CD4-positive, alpha-beta memory T cell (primary cell): ENCODE measurements at regions not wholly inside any gene's neighbourhood (a gene's known extent, or its start where the extent isn't known, plus 50 kb on each side); places are given as distances from the start of the nearest gene placed in this dataset.

Source experiments
- CTCF ChIA-PET: fragments of 350-600 bp; sonication (Branson Sonifier 250); formaldehyde crosslinking; loops from one replicate; lab custom pipeline; 2021; ENCODE audit warnings: inconsistent platforms; ENCODE audit not compliant: partially characterized antibody; lab: Charles Lee
- POLR2A ChIA-PET: fragments of 350-600 bp; sonication (Branson Sonifier 250); formaldehyde crosslinking; loops from one replicate; lab custom pipeline; 2021; ENCODE audit not compliant: partially characterized antibody; lab: Charles Lee
- DNase-seq, 5 donors: peaks; one replicate each; pipeline versions ENCODE4 v3.0.0 to v3.0.0-alpha.2; 2020 to 2022; ENCODE audit warnings: mixed read lengths in 1 of 5
- H3K27ac ChIP-seq: one replicate; pipeline ENCODE4 v1.7.0; 2013; ENCODE audit warnings: low read depth, low read length
- H3K27me3 ChIP-seq: 2 replicates; pipeline ENCODE4 v1.7.0; 2013; ENCODE audit warnings: mild to moderate bottlenecking, low read length, moderate library complexity; ENCODE audit not compliant: insufficient read depth
- H3K36me3 ChIP-seq: 2 replicates; pipeline ENCODE4 v1.7.0; 2013; ENCODE audit warnings: mild to moderate bottlenecking, low read length, moderate library complexity; ENCODE audit not compliant: insufficient read depth
- H3K4me1 ChIP-seq: 2 replicates; pipeline ENCODE4 v1.7.0; 2013; ENCODE audit warnings: mild to moderate bottlenecking, low read length, moderate library complexity; ENCODE audit not compliant: insufficient read depth
- H3K4me3 ChIP-seq, 2 donors: one replicate each; pipeline ENCODE4 v1.7.0; 2013; ENCODE audit warnings: low read length in 2 of 2, mild to moderate bottlenecking in 1 of 2
- H3K9me3 ChIP-seq, 2 donors: one replicate each; pipeline ENCODE4 v1.7.0; 2013; ENCODE audit warnings: low read length in 2 of 2, control low read depth in 1 of 2; ENCODE audit not compliant: control insufficient read depth in 1 of 2
- H3K27ac Mint-ChIP-seq, 7 donors: one replicate each; pipeline ENCODE4 v1.8.0; 2020 to 2021; ENCODE audit warnings: mixed read lengths in 7 of 7, mild to moderate bottlenecking in 6 of 7, inconsistent platforms in 3 of 7, moderate library complexity in 3 of 7
- H3K27me3 Mint-ChIP-seq, 2 donors: one replicate each; pipeline ENCODE4 v1.8.0; 2020 to 2021; ENCODE audit warnings: mixed read lengths in 2 of 2
- H3K36me3 Mint-ChIP-seq, 2 donors: one replicate each; pipeline ENCODE4 v1.8.0; 2020 to 2021; ENCODE audit warnings: mixed read lengths in 2 of 2, inconsistent platforms in 1 of 2, mild to moderate bottlenecking in 1 of 2
- H3K4me1 Mint-ChIP-seq, 4 donors: one replicate each; pipeline ENCODE4 v1.8.0; 2020 to 2021; ENCODE audit warnings: mixed read lengths in 4 of 4, mild to moderate bottlenecking in 1 of 4
- H3K4me3 Mint-ChIP-seq, 8 donors: one replicate each; pipeline ENCODE4 v1.8.0; 2020 to 2021; ENCODE audit warnings: mixed read lengths in 8 of 8, mild to moderate bottlenecking in 7 of 8, moderate library complexity in 6 of 8, inconsistent platforms in 3 of 8
- H3K9me3 Mint-ChIP-seq, 8 donors: one replicate each; pipeline ENCODE4 v1.8.0; 2020 to 2021; ENCODE audit warnings: mixed read lengths in 8 of 8, mild to moderate bottlenecking in 5 of 8, inconsistent platforms in 3 of 8, moderate library complexity in 1 of 8
- intact Hi-C: fragments of 100-400 bp; cut with micrococcal nuclease; formaldehyde crosslinking; loops from one replicate; pipeline ENCODE4 v1.15.1; 2023

DNA sequence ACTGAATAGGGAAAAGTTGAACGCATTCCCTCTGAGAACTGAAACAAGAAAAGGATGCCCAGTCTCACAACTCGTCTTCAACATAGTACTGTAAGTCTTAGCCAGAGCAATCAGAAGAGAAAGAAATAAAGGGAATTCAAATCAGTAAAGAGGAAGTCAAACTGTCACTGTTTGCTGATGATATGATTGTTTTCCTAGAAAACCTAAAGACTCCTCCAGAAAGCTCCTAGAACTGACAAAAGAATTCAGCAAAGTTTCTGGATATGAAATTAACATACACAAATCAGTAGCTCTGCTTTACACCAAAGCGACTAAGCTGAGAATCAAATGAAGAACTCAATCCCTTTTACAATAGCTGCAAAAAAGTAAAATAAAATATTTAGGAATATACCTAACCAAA, 471.2 kb upstream of the CNTN5 start:
- H3K9me3 ChIP-seq: peaks cover 0 to 4% of the 10 kb centered on the region in 2 donors
- H3K27me3 ChIP-seq: no peaks in the 10 kb centered on the region
- no peak for DNase-seq
- ChIA-PET CTCF (no interaction called here), POLR2A (no interaction called here)
- H3K36me3 ChIP-seq: no peaks in the 10 kb centered on the region
- no peaks in the 10 kb centered on the region for H3K4me1 ChIP-seq
- H3K27me3 Mint-ChIP-seq: no peaks in the 10 kb centered on the region
- H3K4me3 Mint-ChIP-seq: no peak overlapping the region
- H3K4me3 ChIP-seq: no peak overlapping the region
- H3K27ac ChIP-seq: no peak overlapping the region
- intact Hi-C loops: no loop called here
- no peak overlapping the region for H3K27ac Mint-ChIP-seq
- no peaks in the 10 kb centered on the region for H3K4me1 Mint-ChIP-seq
- H3K36me3 Mint-ChIP-seq: no peaks in the 10 kb centered on the region
- peaks cover 6 to 31% (median 20%) of the 10 kb centered on the region in 8 donors for H3K9me3 Mint-ChIP-seq

DNA sequence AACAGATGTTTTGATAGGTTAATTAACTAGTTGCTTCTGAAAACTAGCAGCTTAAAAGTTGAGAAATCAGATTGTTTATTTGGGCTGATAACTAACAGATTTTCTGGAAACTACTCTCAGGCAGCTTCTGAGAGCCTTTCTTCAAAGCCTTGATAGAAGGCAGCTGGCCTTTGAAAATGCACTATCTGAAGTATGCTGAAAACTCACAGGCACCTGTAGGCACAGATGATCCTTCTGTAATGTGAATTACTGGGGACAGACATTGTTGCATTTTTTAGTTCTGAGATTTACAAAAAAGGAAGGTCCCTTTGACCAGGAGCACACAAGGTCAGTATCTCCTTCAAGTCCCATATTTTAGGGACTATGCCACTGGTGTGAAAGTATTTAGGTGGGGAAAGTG, 460.8 kb upstream of the CNTN5 start:
- Histone ChIP-seq H3K36me3 (no peaks in the 10 kb centered on the region), H3K9me3 (no peaks in the 10 kb centered on the region), H3K27me3 (no peaks in the 10 kb centered on the region), H3K4me1 (no peaks in the 10 kb centered on the region), H3K27ac (no peak overlapping the region), H3K4me3 (no peak overlapping the region)
- H3K9me3 Mint-ChIP-seq: peaks cover 0 to 12% (median 6%) of the 10 kb centered on the region in 8 donors
- no peaks in the 10 kb centered on the region for H3K36me3 Mint-ChIP-seq
- POLR2A ChIA-PET: no interaction called here
- H3K27me3 Mint-ChIP-seq: no peaks in the 10 kb centered on the region
- H3K4me3 Mint-ChIP-seq: no peak overlapping the region
- intact Hi-C loops: no loop called here
- DNase-seq: no peak
- H3K4me1 Mint-ChIP-seq: no peaks in the 10 kb centered on the region
- CTCF ChIA-PET: no interaction called here
- H3K27ac Mint-ChIP-seq: no peak overlapping the region

DNA sequence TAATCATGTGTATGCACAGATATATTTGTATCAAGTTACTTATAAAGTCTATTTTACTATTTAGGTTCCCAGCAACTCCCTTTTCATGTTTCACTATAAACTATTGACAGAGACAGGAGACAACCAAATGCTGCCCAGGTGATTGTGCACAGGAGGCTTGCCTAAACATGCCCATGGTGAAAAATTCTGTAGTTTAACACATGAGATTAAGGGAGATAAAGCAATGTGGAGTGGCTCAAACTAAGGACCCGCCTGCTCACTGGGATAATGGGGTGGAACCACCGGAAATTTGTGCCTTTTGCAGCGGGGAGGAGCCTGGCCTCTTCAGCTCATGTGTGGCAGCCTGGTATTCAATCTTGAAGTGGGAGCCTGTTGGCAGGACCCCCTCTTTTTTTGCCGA, 459.5 kb upstream of the CNTN5 start:
- Mint-ChIP-seq H3K27me3 (no peaks in the 10 kb centered on the region), H3K9me3 (peaks cover 0 to 12% (median 5%) of the 10 kb centered on the region in 8 donors), H3K4me3 (no peak overlapping the region), H3K36me3 (no peaks in the 10 kb centered on the region), H3K27ac (no peak overlapping the region), H3K4me1 (no peaks in the 10 kb centered on the region)
- no peak overlapping the region for H3K27ac ChIP-seq
- ChIA-PET POLR2A (no interaction called here), CTCF (no interaction called here)
- no peaks in the 10 kb centered on the region for H3K4me1 ChIP-seq
- H3K27me3 ChIP-seq: no peaks in the 10 kb centered on the region
- no peak overlapping the region for H3K4me3 ChIP-seq
- no peaks in the 10 kb centered on the region for H3K36me3 ChIP-seq
- H3K9me3 ChIP-seq: no peaks in the 10 kb centered on the region
- intact Hi-C loops: no loop called here
- DNase-seq: no peak

DNA sequence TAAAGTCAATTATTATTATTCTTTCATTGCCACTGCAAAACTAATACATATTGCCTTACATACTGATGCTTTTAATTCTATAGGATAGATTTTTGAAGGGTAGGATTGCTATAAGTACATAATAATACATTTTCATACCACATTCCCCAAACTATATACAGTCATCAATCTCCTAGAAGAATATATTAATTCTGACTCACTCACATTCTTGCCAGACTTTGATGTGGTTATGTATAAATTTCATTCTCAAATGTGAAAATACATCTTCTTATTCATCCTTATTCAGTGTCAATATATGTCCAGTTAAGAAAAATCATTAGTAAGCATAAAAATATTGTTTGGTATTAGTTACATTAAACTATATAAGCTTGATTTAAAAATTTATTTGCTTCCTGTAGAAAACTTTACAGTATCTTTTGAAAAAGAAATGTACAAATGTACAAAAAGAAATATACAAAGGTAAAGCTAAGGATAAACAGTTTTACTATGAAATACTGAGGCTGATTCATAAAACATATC, 458.8 kb upstream of the CNTN5 start:
- Histone ChIP-seq H3K36me3 (no peaks in the 10 kb centered on the region), H3K4me3 (no peak overlapping the region), H3K4me1 (no peaks in the 10 kb centered on the region), H3K27ac (no peak overlapping the region), H3K27me3 (no peaks in the 10 kb centered on the region), H3K9me3 (no peaks in the 10 kb centered on the region)
- peaks cover 0 to 19% (median 5%) of the 10 kb centered on the region in 8 donors for H3K9me3 Mint-ChIP-seq
- POLR2A ChIA-PET: no interaction called here
- H3K4me3 Mint-ChIP-seq: no peak overlapping the region
- no peaks in the 10 kb centered on the region for H3K27me3 Mint-ChIP-seq
- CTCF ChIA-PET: no interaction called here
- intact Hi-C loops: no loop called here
- H3K36me3 Mint-ChIP-seq: no peaks in the 10 kb centered on the region
- DNase-seq: no peak
- no peaks in the 10 kb centered on the region for H3K4me1 Mint-ChIP-seq
- no peak overlapping the region for H3K27ac Mint-ChIP-seq

DNA sequence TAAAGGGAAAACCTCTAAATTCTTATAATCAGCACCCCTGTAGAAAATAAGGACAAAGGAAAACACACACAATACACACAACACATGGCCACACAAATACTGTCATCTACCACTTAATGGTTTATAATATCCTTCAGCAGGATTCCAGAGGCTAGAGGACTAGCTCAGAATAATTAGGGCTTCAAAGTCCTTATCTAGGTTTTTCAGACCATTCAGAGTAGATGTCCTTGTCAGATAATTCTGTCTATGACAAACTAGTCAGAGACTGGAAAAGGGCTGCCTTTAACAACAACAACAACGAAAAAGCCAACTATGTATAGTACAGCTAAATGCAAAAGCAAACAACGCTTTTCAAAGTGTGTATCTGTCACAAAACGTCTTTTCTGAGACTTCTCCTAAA, 456.5 kb upstream of the CNTN5 start:
- Mint-ChIP-seq H3K27me3 (no peaks in the 10 kb centered on the region), H3K4me3 (no peak overlapping the region), H3K36me3 (no peaks in the 10 kb centered on the region), H3K9me3 (peaks cover 0 to 16% (median 6%) of the 10 kb centered on the region in 8 donors), H3K27ac (no peak overlapping the region), H3K4me1 (no peaks in the 10 kb centered on the region)
- DNase-seq: no peak
- CTCF ChIA-PET: no interaction called here
- POLR2A ChIA-PET: no interaction called here
- Histone ChIP-seq H3K36me3 (no peaks in the 10 kb centered on the region), H3K4me3 (no peak overlapping the region), H3K9me3 (no peaks in the 10 kb centered on the region), H3K27me3 (no peaks in the 10 kb centered on the region), H3K27ac (no peak overlapping the region), H3K4me1 (no peaks in the 10 kb centered on the region)
- intact Hi-C loops: no loop called here

DNA sequence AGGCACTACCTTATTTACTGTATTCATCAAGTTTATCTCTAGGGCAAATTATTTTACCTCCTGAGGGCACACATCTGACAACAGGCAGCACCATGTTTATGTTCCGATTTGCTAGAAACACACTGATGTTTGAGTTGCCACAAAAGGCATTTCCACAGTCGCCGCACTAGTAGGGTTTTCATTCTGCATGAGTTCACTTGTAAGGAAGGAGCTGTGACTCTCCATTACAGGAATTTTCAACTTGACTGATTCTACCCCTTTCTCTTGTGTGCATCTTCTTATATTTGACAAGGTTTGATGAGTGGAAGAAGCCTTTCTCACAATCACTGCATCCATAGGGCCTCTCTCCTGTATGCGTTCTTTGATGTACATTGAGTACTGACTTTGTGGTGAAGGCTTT, 455.9 kb upstream of the CNTN5 start:
- no peaks in the 10 kb centered on the region for H3K27me3 Mint-ChIP-seq
- peaks cover 0 to 16% (median 5%) of the 10 kb centered on the region in 8 donors for H3K9me3 Mint-ChIP-seq
- no peak overlapping the region for H3K4me3 Mint-ChIP-seq
- H3K4me1 Mint-ChIP-seq: no peaks in the 10 kb centered on the region
- H3K4me1 ChIP-seq: no peaks in the 10 kb centered on the region
- ChIA-PET CTCF (no interaction called here), POLR2A (no interaction called here)
- H3K27me3 ChIP-seq: no peaks in the 10 kb centered on the region
- H3K27ac Mint-ChIP-seq: no peak overlapping the region
- DNase-seq: no peak
- no peaks in the 10 kb centered on the region for H3K9me3 ChIP-seq
- H3K4me3 ChIP-seq: no peak overlapping the region
- H3K36me3 Mint-ChIP-seq: no peaks in the 10 kb centered on the region
- H3K27ac ChIP-seq: no peak overlapping the region
- H3K36me3 ChIP-seq: no peaks in the 10 kb centered on the region
- intact Hi-C loops: no loop called here

DNA sequence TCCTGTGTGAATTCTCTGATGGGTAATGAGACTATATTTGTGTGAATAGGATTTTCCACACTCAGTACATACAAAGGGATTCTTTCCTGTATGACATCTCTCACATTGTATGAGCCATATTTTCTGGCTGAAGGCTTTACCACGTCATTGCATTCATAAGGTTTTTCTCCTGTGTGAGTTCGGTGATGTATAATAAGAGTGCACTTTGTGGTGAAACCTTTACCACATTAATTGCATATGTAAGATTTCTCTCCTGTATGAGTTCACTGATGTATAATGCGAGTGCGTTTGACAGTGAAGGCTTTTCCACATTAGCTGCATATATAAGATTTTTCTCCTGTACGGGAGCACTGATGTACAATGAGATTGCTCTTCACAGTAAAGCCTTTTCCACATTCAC, 455.4 kb upstream of the CNTN5 start:
- H3K36me3 Mint-ChIP-seq: no peaks in the 10 kb centered on the region
- no peaks in the 10 kb centered on the region for H3K4me1 Mint-ChIP-seq
- no peak overlapping the region for H3K4me3 Mint-ChIP-seq
- ChIA-PET POLR2A (no interaction called here), CTCF (no interaction called here)
- H3K27ac Mint-ChIP-seq: no peak overlapping the region
- Histone ChIP-seq H3K27me3 (no peaks in the 10 kb centered on the region), H3K4me1 (no peaks in the 10 kb centered on the region), H3K27ac (no peak overlapping the region), H3K4me3 (no peak overlapping the region), H3K36me3 (no peaks in the 10 kb centered on the region), H3K9me3 (no peaks in the 10 kb centered on the region)
- H3K9me3 Mint-ChIP-seq: peaks cover 0 to 16% (median 6%) of the 10 kb centered on the region in 8 donors
- DNase-seq: no peak
- H3K27me3 Mint-ChIP-seq: no peaks in the 10 kb centered on the region
- intact Hi-C loops: no loop called here

DNA sequence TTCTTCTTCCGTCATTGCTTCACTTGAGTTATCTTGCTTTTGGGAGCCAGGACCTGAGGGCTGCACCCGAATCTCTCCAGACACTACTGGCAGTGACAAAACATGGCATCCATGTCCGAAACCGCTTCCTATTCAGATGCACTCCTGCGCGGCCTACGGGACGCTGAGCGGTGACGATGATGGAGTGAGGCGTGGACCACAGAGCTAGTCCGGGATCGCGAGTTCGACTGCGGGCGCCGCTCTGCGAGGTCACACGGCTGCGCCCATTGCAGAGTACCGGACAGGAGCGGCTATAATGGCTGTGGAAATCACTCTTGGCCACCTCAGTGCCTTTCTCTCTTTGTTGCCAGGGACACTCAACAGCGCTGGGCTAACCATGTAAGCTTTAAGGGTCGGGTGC, 453.8 kb upstream of the CNTN5 start:
- no peak overlapping the region for H3K4me3 ChIP-seq
- Mint-ChIP-seq H3K36me3 (no peaks in the 10 kb centered on the region), H3K27me3 (no peaks in the 10 kb centered on the region), H3K9me3 (peaks cover 0 to 16% (median 5%) of the 10 kb centered on the region in 8 donors), H3K4me1 (no peaks in the 10 kb centered on the region), H3K4me3 (no peak overlapping the region), H3K27ac (no peak overlapping the region)
- no peak overlapping the region for H3K27ac ChIP-seq
- DNase-seq: no peak
- intact Hi-C loops: no loop called here
- H3K9me3 ChIP-seq: no peaks in the 10 kb centered on the region
- H3K27me3 ChIP-seq: no peaks in the 10 kb centered on the region
- no peaks in the 10 kb centered on the region for H3K4me1 ChIP-seq
- H3K36me3 ChIP-seq: no peaks in the 10 kb centered on the region
- ChIA-PET CTCF (no interaction called here), POLR2A (no interaction called here)
